ENCODE measurements at regions not wholly inside any gene's neighbourhood (a gene's known extent, or its start where the extent isn't known, plus 50 kb on each side); places are given as distances from the start of the nearest gene placed in this dataset.

DNA sequence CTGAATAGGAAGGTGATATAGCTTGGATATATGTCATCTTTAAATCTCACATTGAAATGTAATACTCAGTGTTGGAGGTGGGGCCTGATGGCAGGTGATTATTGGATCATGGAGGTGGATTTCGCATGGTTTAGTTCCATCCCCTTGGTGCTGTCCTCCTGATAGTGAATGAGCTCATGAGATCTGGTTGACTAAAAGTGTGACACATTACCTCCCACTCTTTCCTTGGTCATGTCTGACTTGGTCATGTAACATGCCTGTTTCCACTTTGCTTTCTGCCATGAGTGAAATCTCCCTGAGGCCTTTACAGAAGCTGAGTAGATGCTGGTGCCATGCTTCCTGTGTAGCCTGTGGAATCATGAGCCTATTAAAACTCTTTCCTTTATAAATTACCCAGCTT, 664.5 kb upstream of the NR5A2 start:
- no peak overlapping the region for H3K27ac Mint-ChIP-seq
- no peaks in the 10 kb centered on the region for H3K9me3 Mint-ChIP-seq
- no peaks in the 10 kb centered on the region for H3K4me1 Mint-ChIP-seq
- H3K36me3 Mint-ChIP-seq (ENCODE audit: low read depth), result no peaks in the 10 kb centered on the region
- H3K4me3 Mint-ChIP-seq, result no peak overlapping the region
- TF ChIP-seq, protein P1, sequence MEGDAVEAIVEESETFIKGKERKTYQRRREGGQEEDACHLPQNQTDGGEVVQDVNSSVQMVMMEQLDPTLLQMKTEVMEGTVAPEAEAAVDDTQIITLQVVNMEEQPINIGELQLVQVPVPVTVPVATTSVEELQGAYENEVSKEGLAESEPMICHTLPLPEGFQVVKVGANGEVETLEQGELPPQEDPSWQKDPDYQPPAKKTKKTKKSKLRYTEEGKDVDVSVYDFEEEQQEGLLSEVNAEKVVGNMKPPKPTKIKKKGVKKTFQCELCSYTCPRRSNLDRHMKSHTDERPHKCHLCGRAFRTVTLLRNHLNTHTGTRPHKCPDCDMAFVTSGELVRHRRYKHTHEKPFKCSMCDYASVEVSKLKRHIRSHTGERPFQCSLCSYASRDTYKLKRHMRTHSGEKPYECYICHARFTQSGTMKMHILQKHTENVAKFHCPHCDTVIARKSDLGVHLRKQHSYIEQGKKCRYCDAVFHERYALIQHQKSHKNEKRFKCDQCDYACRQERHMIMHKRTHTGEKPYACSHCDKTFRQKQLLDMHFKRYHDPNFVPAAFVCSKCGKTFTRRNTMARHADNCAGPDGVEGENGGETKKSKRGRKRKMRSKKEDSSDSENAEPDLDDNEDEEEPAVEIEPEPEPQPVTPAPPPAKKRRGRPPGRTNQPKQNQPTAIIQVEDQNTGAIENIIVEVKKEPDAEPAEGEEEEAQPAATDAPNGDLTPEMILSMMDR (IDR thresholded peaks at IDR 0.05; ENCODE audit: unreplicated experiment in 3 of 3), result no peak
- H3K27me3 Mint-ChIP-seq (ENCODE audit: low read depth), result no peaks in the 10 kb centered on the region

DNA sequence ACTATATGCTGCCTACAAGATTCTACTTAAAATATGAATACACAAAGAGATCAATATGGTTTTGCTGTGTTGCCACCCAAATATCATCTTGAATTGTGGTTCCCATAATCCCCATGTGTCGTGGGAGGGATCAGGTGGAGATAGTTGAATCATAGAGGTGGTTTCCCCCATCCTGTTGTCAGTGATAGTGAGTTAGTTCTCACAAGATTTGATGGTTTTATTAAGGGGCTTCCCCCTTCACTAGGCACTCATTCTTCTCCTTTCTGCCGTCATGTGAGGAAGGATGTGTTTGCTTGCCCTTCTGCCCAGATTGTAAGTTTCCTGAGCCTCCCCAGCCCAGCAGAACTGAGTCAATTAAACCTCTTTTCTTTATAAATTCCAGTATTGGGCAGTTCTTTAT, 654.4 kb upstream of the NR5A2 start:
- H3K27me3 Mint-ChIP-seq (ENCODE audit: low read depth), result no peaks in the 10 kb centered on the region
- H3K27ac Mint-ChIP-seq, result no peak overlapping the region
- no peaks in the 10 kb centered on the region for H3K4me1 Mint-ChIP-seq
- H3K4me3 Mint-ChIP-seq, result no peak overlapping the region
- H3K36me3 Mint-ChIP-seq (ENCODE audit: low read depth), result no peaks in the 10 kb centered on the region
- peaks cover 9% of the 10 kb centered on the region for H3K9me3 Mint-ChIP-seq
- TF ChIP-seq, protein P1 (IDR thresholded peaks at IDR 0.05; ENCODE audit: unreplicated experiment in 3 of 3), result no peak

DNA sequence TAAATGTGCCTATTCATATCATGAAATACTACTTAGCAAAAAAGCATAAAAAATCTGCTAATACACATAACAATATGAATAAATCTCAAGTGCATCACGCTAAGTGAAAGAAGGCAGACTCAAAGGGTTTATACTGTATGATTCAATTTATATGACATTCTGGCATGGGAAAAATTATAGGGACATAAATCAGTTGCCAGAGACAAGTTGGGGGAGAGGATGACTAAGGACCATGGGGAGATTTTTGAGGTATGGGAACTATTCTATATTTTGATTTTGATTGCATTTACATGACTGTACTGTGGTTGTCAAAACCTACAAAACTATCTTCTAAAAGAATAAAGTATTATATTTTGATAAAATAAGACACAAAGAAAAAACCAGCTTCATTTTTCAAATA, 650.3 kb upstream of the NR5A2 start:
- Mint-ChIP-seq H3K4me1 (no peaks in the 10 kb centered on the region), H3K36me3 (ENCODE audit: low read depth) (no peaks in the 10 kb centered on the region), H3K27me3 (ENCODE audit: low read depth) (no peaks in the 10 kb centered on the region), H3K4me3 (no peak overlapping the region), H3K9me3 (peaks cover 4% of the 10 kb centered on the region), H3K27ac (no peak overlapping the region)
- TF ChIP-seq, protein P1 (IDR thresholded peaks at IDR 0.05; ENCODE audit: unreplicated experiment in 3 of 3), result no peak

DNA sequence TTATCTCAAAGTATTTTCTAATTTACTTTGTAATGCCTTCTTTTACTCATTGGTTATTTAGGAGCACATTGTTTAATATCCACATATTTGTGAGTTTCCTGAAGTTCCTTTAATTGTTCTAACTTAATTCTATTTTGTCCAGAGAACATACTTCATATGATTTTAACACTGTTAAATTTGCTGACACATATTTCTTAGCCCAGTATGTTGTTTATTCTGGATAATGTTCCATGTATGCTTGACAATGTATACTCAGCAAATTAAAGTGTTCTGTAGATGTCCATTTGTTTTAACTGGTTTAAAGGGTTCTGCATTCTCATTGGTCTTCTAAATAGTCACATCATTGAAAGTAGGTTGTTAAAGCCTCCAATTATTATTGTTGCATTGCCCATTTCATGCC, 643.7 kb upstream of the NR5A2 start:
- TF ChIP-seq, protein P1 (IDR thresholded peaks at IDR 0.05; ENCODE audit: unreplicated experiment in 3 of 3), result no peak
- H3K27ac Mint-ChIP-seq, result no peak overlapping the region
- no peaks in the 10 kb centered on the region for H3K36me3 Mint-ChIP-seq (ENCODE audit: low read depth)

DNA sequence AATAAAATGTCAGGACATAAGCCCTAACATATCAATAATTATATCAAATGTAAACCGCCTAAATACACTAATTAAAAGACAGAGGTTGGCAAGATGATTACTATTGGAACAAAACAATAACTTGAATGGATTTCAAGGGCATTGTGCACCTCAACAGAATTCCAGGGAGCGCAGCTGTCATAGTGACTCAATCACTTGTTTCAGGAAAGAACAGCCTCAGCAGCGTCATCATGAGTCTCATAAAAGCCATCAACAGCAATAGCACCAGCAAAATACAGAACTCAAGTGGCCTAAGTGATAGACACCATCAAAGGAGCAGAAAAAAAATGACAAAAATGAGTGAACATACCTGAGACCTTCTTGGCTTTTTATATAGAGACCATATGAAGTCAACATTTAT, 632.7 kb upstream of the NR5A2 start:
- no peak overlapping the region for H3K4me3 Mint-ChIP-seq
- H3K27ac Mint-ChIP-seq, result no peak overlapping the region
- peaks cover 20% of the 10 kb centered on the region for H3K9me3 Mint-ChIP-seq

More for the DNA sequence above, 643.7 kb upstream of the NR5A2 start:
- H3K4me1 Mint-ChIP-seq, result no peaks in the 10 kb centered on the region
- H3K27me3 Mint-ChIP-seq (ENCODE audit: low read depth), result no peaks in the 10 kb centered on the region
- no peaks in the 10 kb centered on the region for H3K9me3 Mint-ChIP-seq
- no peak overlapping the region for H3K4me3 Mint-ChIP-seq

DNA sequence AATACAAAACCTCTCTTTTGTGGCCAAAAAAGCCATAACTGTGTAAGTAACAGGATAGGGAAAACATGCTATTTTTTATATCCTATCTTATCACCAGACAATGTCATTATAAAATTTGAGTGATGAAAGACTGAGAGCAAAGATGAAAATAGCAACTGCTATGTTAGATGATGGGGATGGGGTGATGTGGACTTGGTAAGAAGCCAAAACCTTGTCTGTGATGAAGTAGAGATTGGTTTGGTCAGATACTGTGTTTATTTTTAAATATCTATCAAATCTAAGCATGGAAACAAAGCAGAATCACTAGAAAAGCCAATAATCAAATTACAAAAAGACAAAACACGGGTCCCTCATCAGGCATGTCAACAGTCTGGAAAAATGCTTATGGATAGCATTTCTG, 631.1 kb upstream of the NR5A2 start:
- TF ChIP-seq, protein P1 (IDR thresholded peaks at IDR 0.05; ENCODE audit: unreplicated experiment in 3 of 3), result no peak
- H3K27ac Mint-ChIP-seq, result no peak overlapping the region
- no peak overlapping the region for H3K4me3 Mint-ChIP-seq
- H3K4me1 Mint-ChIP-seq, result peaks cover 12% of the 10 kb centered on the region
- H3K27me3 Mint-ChIP-seq (ENCODE audit: low read depth), result no peaks in the 10 kb centered on the region
- peaks cover 15% of the 10 kb centered on the region for H3K9me3 Mint-ChIP-seq
- no peaks in the 10 kb centered on the region for H3K36me3 Mint-ChIP-seq (ENCODE audit: low read depth)

More for the DNA sequence above, 632.7 kb upstream of the NR5A2 start:
- Mint-ChIP-seq H3K36me3 (ENCODE audit: low read depth) (no peaks in the 10 kb centered on the region), H3K27me3 (ENCODE audit: low read depth) (no peaks in the 10 kb centered on the region), H3K4me1 (peaks cover 12% of the 10 kb centered on the region)
- TF ChIP-seq, protein P1 (IDR thresholded peaks at IDR 0.05; ENCODE audit: unreplicated experiment in 3 of 3), result no peak
